B cell (primary cell): ENCODE measurements at regions not wholly inside any gene's neighbourhood (a gene's known extent, or its start where the extent isn't known, plus 50 kb on each side); places are given as distances from the start of the nearest gene placed in this dataset.

Experiments
- ATAC-seq: fragments of 200-7000 bp; cut with Tn5 transposase; one replicate; pipeline ENCODE4 v1.10.0; 2021; ENCODE audit warnings: low read depth, mild to moderate bottlenecking, moderate number of reproducible peaks, moderate library complexity
- CTCF ChIA-PET: fragments of 350-600 bp; sonication (Branson Sonifier 250); formaldehyde crosslinking; loops from one replicate; lab custom pipeline; 2021; ENCODE audit warnings: antibody characterized with exemption, inconsistent platforms; lab: Charles Lee
- POLR2A ChIA-PET: fragments of 350-600 bp; sonication (Branson Sonifier 250); formaldehyde crosslinking; loops from one replicate; lab custom pipeline; 2021; ENCODE audit warnings: antibody characterized with exemption; lab: Charles Lee
- DNase-seq: peaks from one replicate; pipeline ENCODE4 v3.0.0; 2013
- H2AFZ ChIP-seq: 2 replicates; pipeline ENCODE4 v1.6.1; 2012; ENCODE audit warnings: mild to moderate bottlenecking, low read depth, low read length; ENCODE audit not compliant: insufficient read depth, poor library complexity, severe bottlenecking
- H3K27ac ChIP-seq, 2 donors: 1 replicate in 1 of 2; 2 replicates in 1 of 2; pipeline ENCODE4 v1.5.1; 2012 to 2013; ENCODE audit warnings: low read length in 2 of 2, mild to moderate bottlenecking in 2 of 2, moderate library complexity in 1 of 2
- H3K27me3 ChIP-seq, 4 experiments: fragments of 200-600 bp in 1 of 4; sonication (generic) in 1 of 4; replicated peaks in 1 of 4; 1 replicate in 2 of 4; 2 replicates in 2 of 4; pipeline versions ENCODE4 v1.6.1 to v1.7.0; 2013 to 2016; ENCODE audit warnings: low read length in 3 of 4, mild to moderate bottlenecking in 2 of 4, mixed read lengths in 1 of 4, moderate library complexity in 1 of 4; ENCODE audit not compliant: insufficient read depth in 4 of 4, control insufficient read depth in 3 of 4; ENCODE audit errors: control extremely low read depth in 1 of 4
- H3K36me3 ChIP-seq, 2 experiments: replicated peaks in 1 of 2; 1 replicate in 1 of 2; 2 replicates in 1 of 2; pipeline versions ENCODE4 v1.6.1 to v1.7.1; 2013; ENCODE audit warnings: low read length in 1 of 2; ENCODE audit not compliant: insufficient read depth in 2 of 2, control insufficient read depth in 1 of 2; ENCODE audit errors: control extremely low read depth in 1 of 2, extremely low read depth in 1 of 2
- H3K4me1 ChIP-seq, 2 donors: fragments of 200-600 bp in 1 of 2; sonication (generic) in 1 of 2; 1 replicate in 1 of 2; 2 replicates in 1 of 2; pipeline versions ENCODE4 v1.5.1 to v1.6.1; 2013 to 2017; ENCODE audit warnings: low read length in 2 of 2; ENCODE audit not compliant: control insufficient read depth in 2 of 2, insufficient read depth in 2 of 2
- H3K4me2 ChIP-seq: replicated peaks from 2 replicates; pipeline ENCODE3; 2012; ENCODE audit warnings: mild to moderate bottlenecking, low read depth, low read length; ENCODE audit not compliant: poor library complexity, severe bottlenecking
- H3K4me3 ChIP-seq, 5 experiments: fragments of 200-600 bp in 1 of 5; sonication (generic) in 1 of 5; 1 replicate in 3 of 5; 2 replicates in 2 of 5; pipeline versions ENCODE4 v1.5.1 to v1.7.0; 2011 to 2016; ENCODE audit warnings: low read length in 4 of 5, mild to moderate bottlenecking in 4 of 5, low read depth in 2 of 5, control low read depth in 1 of 5, moderate library complexity in 1 of 5; ENCODE audit not compliant: insufficient read depth in 1 of 5; ENCODE audit errors: control extremely low read depth in 1 of 5, extremely low read depth in 1 of 5
- H3K79me2 ChIP-seq: fragments of 200-600 bp; sonication (generic); one replicate; pipeline ENCODE4 v1.6.0; 2016; ENCODE audit warnings: low read length; ENCODE audit not compliant: control insufficient read depth, insufficient read depth
- H3K9ac ChIP-seq: fragments of 200-600 bp; sonication (generic); 2 replicates; pipeline ENCODE4 v1.6.1; 2017; ENCODE audit warnings: mild to moderate bottlenecking, low read length, moderate library complexity
- H3K9me3 ChIP-seq, 3 donors: one replicate each; pipeline versions ENCODE4 v1.6.1 to v1.7.1; 2013; ENCODE audit warnings: low read length in 2 of 3; ENCODE audit not compliant: control insufficient read depth in 2 of 3, insufficient read depth in 1 of 3; ENCODE audit errors: control extremely low read depth in 1 of 3
- H4K20me1 ChIP-seq: 2 replicates; pipeline ENCODE4 v1.6.0; 2012; ENCODE audit warnings: mild to moderate bottlenecking, low read length; ENCODE audit not compliant: insufficient read depth, control insufficient read depth, poor library complexity, severe bottlenecking
- H3K27ac Mint-ChIP-seq: one replicate; pipeline ENCODE4 v1.8.0; 2021; ENCODE audit warnings: mixed read lengths
- H3K27me3 Mint-ChIP-seq: one replicate; pipeline ENCODE4 v1.8.0; 2021; ENCODE audit warnings: mixed read lengths
- H3K4me1 Mint-ChIP-seq: one replicate; pipeline ENCODE4 v1.8.0; 2021; ENCODE audit warnings: mixed read lengths
- H3K4me3 Mint-ChIP-seq: one replicate; pipeline ENCODE4 v1.8.0; 2021; ENCODE audit warnings: mixed read lengths
- H3K9me3 Mint-ChIP-seq: one replicate; pipeline ENCODE4 v1.8.0; 2022; ENCODE audit warnings: mixed read lengths; ENCODE audit not compliant: insufficient read depth
- EZH2 ChIP-seq: IDR thresholded peaks from 2 replicates; pipeline ENCODE4 v1.6.1; 2012; ENCODE audit warnings: borderline replicate concordance, low read depth, mild to moderate bottlenecking, moderate library complexity, low read length; ENCODE audit not compliant: insufficient read depth, poor library complexity, severe bottlenecking
- WGBS: methylation state at CpG from one replicate; pipeline ENCODE4 v1.1.5; 2013; ENCODE audit warnings: missing lambda C conversion rate; ENCODE audit not compliant: insufficient coverage; 5-methylcytosine and 5-hydroxymethylcytosine counted together
- intact Hi-C: fragments of 100-400 bp; cut with micrococcal nuclease; formaldehyde crosslinking; loops from one replicate; pipeline ENCODE4 v1.10.0; 2022
- TF ChIP-seq, protein P1 (sequence below): fragments of 200-600 bp; IDR thresholded peaks from one replicate; pipeline ENCODE4 v1.8.0; 2022; ENCODE audit warnings: antibody characterized with exemption, mild to moderate bottlenecking

GRCh38 chr14:90461425-90461824, 64.6 kb downstream of the CALM1 start:
- no peak overlapping the region for H3K27ac ChIP-seq
- H3K79me2 ChIP-seq, result no peaks in the 10 kb centered on the region
- TF ChIP-seq, protein P1, sequence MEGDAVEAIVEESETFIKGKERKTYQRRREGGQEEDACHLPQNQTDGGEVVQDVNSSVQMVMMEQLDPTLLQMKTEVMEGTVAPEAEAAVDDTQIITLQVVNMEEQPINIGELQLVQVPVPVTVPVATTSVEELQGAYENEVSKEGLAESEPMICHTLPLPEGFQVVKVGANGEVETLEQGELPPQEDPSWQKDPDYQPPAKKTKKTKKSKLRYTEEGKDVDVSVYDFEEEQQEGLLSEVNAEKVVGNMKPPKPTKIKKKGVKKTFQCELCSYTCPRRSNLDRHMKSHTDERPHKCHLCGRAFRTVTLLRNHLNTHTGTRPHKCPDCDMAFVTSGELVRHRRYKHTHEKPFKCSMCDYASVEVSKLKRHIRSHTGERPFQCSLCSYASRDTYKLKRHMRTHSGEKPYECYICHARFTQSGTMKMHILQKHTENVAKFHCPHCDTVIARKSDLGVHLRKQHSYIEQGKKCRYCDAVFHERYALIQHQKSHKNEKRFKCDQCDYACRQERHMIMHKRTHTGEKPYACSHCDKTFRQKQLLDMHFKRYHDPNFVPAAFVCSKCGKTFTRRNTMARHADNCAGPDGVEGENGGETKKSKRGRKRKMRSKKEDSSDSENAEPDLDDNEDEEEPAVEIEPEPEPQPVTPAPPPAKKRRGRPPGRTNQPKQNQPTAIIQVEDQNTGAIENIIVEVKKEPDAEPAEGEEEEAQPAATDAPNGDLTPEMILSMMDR, result no peak
- TF ChIP-seq EZH2, result no peak
- H3K36me3 ChIP-seq, result no peaks in the 10 kb centered on the region
- H3K4me2 ChIP-seq, result no peak overlapping the region
- no peaks in the 10 kb centered on the region for H3K9me3 ChIP-seq
- H3K9ac ChIP-seq, result no peak overlapping the region
- ChIA-PET POLR2A (no interaction called here), CTCF (no interaction called here)
- H3K27me3 ChIP-seq, result no peaks in the 10 kb centered on the region
- intact Hi-C loops, result no loop called here
- H4K20me1 ChIP-seq, result no peaks in the 10 kb centered on the region
- H3K4me1 ChIP-seq, result no peaks in the 10 kb centered on the region
- no peak overlapping the region for H3K4me3 Mint-ChIP-seq
- no peak for ATAC-seq
- H2AFZ ChIP-seq, result no peak overlapping the region
- WGBS, result 93% methylated on average over 6 of the region's 6 CpGs
- H3K27ac Mint-ChIP-seq, result no peak overlapping the region
- no peaks in the 10 kb centered on the region for H3K9me3 Mint-ChIP-seq
- no peak for DNase-seq
- H3K4me1 Mint-ChIP-seq, result no peaks in the 10 kb centered on the region
- no peak overlapping the region for H3K4me3 ChIP-seq
- H3K27me3 Mint-ChIP-seq, result no peaks in the 10 kb centered on the region

- WGBS, result 45% methylated on average over 3 of the region's 4 CpGs
- no peaks in the 10 kb centered on the region for H4K20me1 ChIP-seq
- POLR2A ChIA-PET, result no interaction called here
Measured at GRCh38 chr14:90464481-90464880, 67.7 kb downstream of the CALM1 start.

More at GRCh38 chr14:90464481-90464880, 67.7 kb downstream of the CALM1 start:
- intact Hi-C loops, result no loop called here
- Histone ChIP-seq H3K79me2 (no peaks in the 10 kb centered on the region), H3K9ac (no peak overlapping the region), H3K9me3 (no peaks in the 10 kb centered on the region), H3K27ac (no peak overlapping the region), H3K4me1 (no peaks in the 10 kb centered on the region), H3K4me3 (no peak overlapping the region), H2AFZ (no peak overlapping the region), H3K4me2 (no peak overlapping the region), H3K36me3 (no peaks in the 10 kb centered on the region), H3K27me3 (no peaks in the 10 kb centered on the region)
- no peak for TF ChIP-seq EZH2
- TF ChIP-seq, protein P1, result no peak
- no peaks in the 10 kb centered on the region for H3K4me1 Mint-ChIP-seq
- H3K27ac Mint-ChIP-seq, result no peak overlapping the region
- no peak for ATAC-seq
- CTCF ChIA-PET, result no interaction called here
- DNase-seq, result no peak
- H3K27me3 Mint-ChIP-seq, result peaks cover 4% of the 10 kb centered on the region
- peaks cover 2% of the 10 kb centered on the region for H3K9me3 Mint-ChIP-seq
- no peak overlapping the region for H3K4me3 Mint-ChIP-seq
